GM23248 (cell line): ENCODE measurements at regions not wholly inside any gene's neighbourhood (a gene's known extent, or its start where the extent isn't known, plus 50 kb on each side); places are given as distances from the start of the nearest gene placed in this dataset.

Source experiments
- DNase-seq: peaks from one replicate; pipeline ENCODE4 v3.0.0-alpha.2; 2015
- H2AFZ ChIP-seq: fragments of 200-600 bp; sonication (generic); 2 replicates; pipeline ENCODE4 v1.6.1; 2016; ENCODE audit warnings: antibody characterized with exemption
- H3F3A ChIP-seq: fragments of 200-600 bp; sonication (generic); 2 replicates; pipeline ENCODE4 v1.6.1; 2016; ENCODE audit warnings: mild to moderate bottlenecking, antibody characterized with exemption, mixed run types; ENCODE audit not compliant: insufficient read depth
- H3K27ac ChIP-seq: fragments of 200-600 bp; sonication (generic); 2 replicates; pipeline ENCODE4 v1.5.1; 2016; ENCODE audit warnings: mild to moderate bottlenecking
- H3K27me3 ChIP-seq: fragments of 200-600 bp; sonication (generic); replicated peaks from 2 replicates; pipeline ENCODE4 v1.6.1; 2016; ENCODE audit warnings: mild to moderate bottlenecking; ENCODE audit not compliant: insufficient read depth
- H3K36me3 ChIP-seq: fragments of 200-600 bp; sonication (generic); 2 replicates; pipeline ENCODE4 v1.6.1; 2016; ENCODE audit warnings: low read depth, mild to moderate bottlenecking
- H3K4me1 ChIP-seq: fragments of 200-600 bp; sonication (generic); 2 replicates; pipeline ENCODE4 v1.6.1; 2016; ENCODE audit warnings: mild to moderate bottlenecking; ENCODE audit not compliant: insufficient read depth
- H3K4me2 ChIP-seq: fragments of 200-600 bp; sonication (generic); one replicate; pipeline ENCODE4 v1.6.1; 2016; ENCODE audit warnings: mild to moderate bottlenecking; ENCODE audit not compliant: unreplicated experiment
- H3K4me3 ChIP-seq: fragments of 200-600 bp; sonication (generic); 2 replicates; pipeline ENCODE4 v1.5.1; 2016; ENCODE audit warnings: mild to moderate bottlenecking
- H3K79me2 ChIP-seq: fragments of 200-600 bp; sonication (generic); 2 replicates; pipeline ENCODE4 v1.6.1; 2016; ENCODE audit warnings: mild to moderate bottlenecking; ENCODE audit not compliant: insufficient read depth
- H3K9ac ChIP-seq: fragments of 200-600 bp; sonication (generic); 2 replicates; pipeline ENCODE4 v1.6.1; 2016; ENCODE audit warnings: mild to moderate bottlenecking
- H3K9me2 ChIP-seq: fragments of 200-600 bp; sonication (generic); 2 replicates; pipeline ENCODE4 v1.6.1; 2016; ENCODE audit warnings: mixed run types, mild to moderate bottlenecking, moderate library complexity; ENCODE audit not compliant: insufficient read depth
- H3K9me3 ChIP-seq: fragments of 200-600 bp; sonication (generic); one replicate; pipeline ENCODE4 v1.6.1; 2017; ENCODE audit warnings: low read depth
- H4K20me1 ChIP-seq: fragments of 200-600 bp; sonication (generic); 2 replicates; pipeline ENCODE4 v1.6.0; 2016; ENCODE audit not compliant: insufficient read depth
- EZH2 ChIP-seq: fragments of 200-600 bp; sonication (generic); IDR thresholded peaks from 2 replicates; pipeline ENCODE4 v1.6.1; 2018; ENCODE audit warnings: antibody characterized with exemption, mild to moderate bottlenecking; ENCODE audit not compliant: insufficient read depth, poor library complexity, severe bottlenecking
- EZH2phosphoT487 ChIP-seq: fragments of 200-600 bp; sonication (generic); IDR thresholded peaks from 2 replicates; pipeline ENCODE4 v1.6.1; 2018; ENCODE audit warnings: antibody characterized with exemption, moderate library complexity, mild to moderate bottlenecking, low read depth; ENCODE audit not compliant: insufficient read depth
- WGBS, 2 experiments: methylation state at CpG; one replicate each; pipeline ENCODE4 v1.1.6; 2015 to 2017; ENCODE audit warnings: low lambda C conversion rate in 2 of 2, low coverage in 1 of 2; ENCODE audit errors: missing lambda C conversion rate in 2 of 2; 5-methylcytosine and 5-hydroxymethylcytosine counted together
- in situ Hi-C: fragments of 300-500 bp; cut with MboI; formaldehyde crosslinking; loops from 2 replicates; pipeline ENCODE4 v1.15.0; 2020

DNA sequence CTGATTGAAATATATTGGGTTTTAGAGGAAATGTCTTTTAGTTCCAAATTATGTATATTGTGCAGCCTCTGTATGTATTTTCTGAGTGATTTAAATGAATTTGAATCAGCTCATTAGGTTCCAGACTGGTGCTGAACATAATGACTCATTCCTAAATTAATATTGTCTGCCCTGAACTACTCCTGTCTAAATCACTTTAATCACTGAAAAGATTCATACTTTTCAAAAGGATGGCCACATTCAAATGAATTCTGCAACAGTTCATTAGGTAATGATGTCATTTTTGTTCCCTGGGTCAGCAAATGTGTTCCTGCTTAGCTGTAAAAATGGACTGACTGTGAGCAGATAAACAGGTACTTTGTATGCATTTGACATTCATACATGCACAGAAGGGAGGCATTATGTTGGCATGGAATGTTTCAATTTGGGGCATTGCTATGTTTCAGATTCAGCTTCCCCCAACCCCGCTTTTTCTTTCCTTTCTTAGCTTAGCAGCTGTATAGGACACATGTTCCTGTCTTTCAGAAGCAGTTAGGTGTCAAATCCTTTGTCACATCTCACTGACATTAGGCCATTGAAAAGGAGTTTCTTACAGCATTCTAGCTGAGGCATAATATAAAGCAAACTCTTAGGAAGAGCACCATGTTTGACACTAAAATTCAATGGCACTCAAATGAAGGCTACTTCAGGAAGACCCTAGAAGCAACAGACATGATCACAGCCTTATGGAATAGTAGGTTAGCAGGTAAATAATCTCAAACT, 318.5 kb upstream of the ARPP21 start:
- Histone ChIP-seq H3K27ac (no peak overlapping the region), H2AFZ (no peak overlapping the region), H3F3A (no peaks in the 10 kb centered on the region), H4K20me1 (no peaks in the 10 kb centered on the region), H3K9ac (no peak overlapping the region), H3K27me3 (no peaks in the 10 kb centered on the region), H3K4me2 (no peak overlapping the region), H3K4me3 (no peak overlapping the region), H3K79me2 (no peaks in the 10 kb centered on the region), H3K9me3 (no peaks in the 10 kb centered on the region), H3K9me2 (no peaks in the 10 kb centered on the region), H3K4me1 (no peaks in the 10 kb centered on the region), H3K36me3 (no peaks in the 10 kb centered on the region)
- 0 to 3% methylated on average over 1 of the region's 1 CpG for WGBS, 2 experiments
- DNase-seq: no peak
- in situ Hi-C loops: no loop called here
- TF ChIP-seq EZH2 (no peak), EZH2phosphoT487 (no peak)

- Histone ChIP-seq H3K27ac (no peak overlapping the region), H3K79me2 (no peaks in the 10 kb centered on the region), H2AFZ (no peak overlapping the region), H3K4me3 (no peak overlapping the region), H3K27me3 (no peaks in the 10 kb centered on the region), H3K4me1 (no peaks in the 10 kb centered on the region), H3F3A (no peaks in the 10 kb centered on the region), H3K9me2 (no peaks in the 10 kb centered on the region), H3K9me3 (no peaks in the 10 kb centered on the region), H3K36me3 (no peaks in the 10 kb centered on the region), H3K9ac (no peak overlapping the region), H4K20me1 (no peaks in the 10 kb centered on the region), H3K4me2 (no peak overlapping the region)
- no peak for DNase-seq
- in situ Hi-C loops: no loop called here
- TF ChIP-seq EZH2 (no peak), EZH2phosphoT487 (no peak)
- WGBS, 2 experiments: 4 to 6% methylated on average over 4 of the region's 4 CpGs
Observed at GRCh38 chr3:35322070-35322469, 317.3 kb upstream of the ARPP21 start.

GRCh38 chr3:35335703-35336102, 303.6 kb upstream of the ARPP21 start:
- Histone ChIP-seq H3K4me2 (no peak overlapping the region), H4K20me1 (no peaks in the 10 kb centered on the region), H3K9me2 (no peaks in the 10 kb centered on the region), H3K9ac (no peak overlapping the region), H3K27me3 (no peaks in the 10 kb centered on the region), H3K9me3 (no peaks in the 10 kb centered on the region), H3K4me1 (no peaks in the 10 kb centered on the region), H3K4me3 (no peak overlapping the region), H3F3A (no peaks in the 10 kb centered on the region), H2AFZ (no peak overlapping the region), H3K36me3 (no peaks in the 10 kb centered on the region), H3K27ac (no peak overlapping the region), H3K79me2 (no peaks in the 10 kb centered on the region)
- in situ Hi-C loops: no loop called here
- WGBS, 2 experiments: 24 to 28% methylated on average over 3 of the region's 3 CpGs
- no peak for DNase-seq
- TF ChIP-seq EZH2: no peak
- TF ChIP-seq EZH2phosphoT487: no peak

- Histone ChIP-seq H4K20me1 (no peaks in the 10 kb centered on the region), H3K9me2 (no peaks in the 10 kb centered on the region), H2AFZ (no peak overlapping the region), H3K9me3 (no peaks in the 10 kb centered on the region), H3K79me2 (no peaks in the 10 kb centered on the region), H3F3A (no peaks in the 10 kb centered on the region), H3K36me3 (no peaks in the 10 kb centered on the region), H3K4me3 (no peak overlapping the region), H3K4me1 (no peaks in the 10 kb centered on the region), H3K4me2 (no peak overlapping the region), H3K27ac (no peak overlapping the region), H3K9ac (no peak overlapping the region), H3K27me3 (no peaks in the 10 kb centered on the region)
- DNase-seq: no peak
- in situ Hi-C loops: no loop called here
- no peak for TF ChIP-seq EZH2phosphoT487
- no peak for TF ChIP-seq EZH2
Observed at GRCh38 chr3:35336601-35337000, 302.7 kb upstream of the ARPP21 start.

DNA sequence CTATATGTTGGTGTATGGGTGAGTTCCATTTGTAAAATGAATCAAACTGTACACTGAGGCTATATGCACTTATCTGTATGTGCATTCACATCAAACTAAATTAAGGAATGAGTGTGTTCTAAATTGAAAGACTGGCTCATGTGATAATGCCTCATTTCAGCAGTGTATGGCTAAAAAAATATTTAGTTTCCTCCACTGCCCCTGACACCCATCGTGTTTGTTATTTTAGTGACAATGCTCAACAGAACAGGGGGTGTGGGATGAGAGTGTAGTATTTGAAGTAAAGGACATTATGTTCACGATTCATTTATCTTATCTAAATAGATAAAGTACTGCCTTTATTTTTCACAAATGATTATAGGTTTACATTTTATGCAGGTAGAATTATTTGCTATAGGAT, 301.1 kb upstream of the ARPP21 start:
- H3K4me2 ChIP-seq: no peak overlapping the region
- no peaks in the 10 kb centered on the region for H3K79me2 ChIP-seq
- no peak for DNase-seq
- no peaks in the 10 kb centered on the region for H3K9me3 ChIP-seq
- H3K27ac ChIP-seq: no peak overlapping the region
- no peaks in the 10 kb centered on the region for H3F3A ChIP-seq
- H3K9ac ChIP-seq: no peak overlapping the region
- H3K9me2 ChIP-seq: no peaks in the 10 kb centered on the region
- WGBS, 2 experiments: 7 to 10% methylated on average over 2 of the region's 2 CpGs
- H3K4me1 ChIP-seq: no peaks in the 10 kb centered on the region
- no peak overlapping the region for H3K4me3 ChIP-seq
- no peaks in the 10 kb centered on the region for H3K36me3 ChIP-seq
- H2AFZ ChIP-seq: no peak overlapping the region
- in situ Hi-C loops: no loop called here
- no peaks in the 10 kb centered on the region for H3K27me3 ChIP-seq
- H4K20me1 ChIP-seq: no peaks in the 10 kb centered on the region
- no peak for TF ChIP-seq EZH2
- no peak for TF ChIP-seq EZH2phosphoT487
